K562 (cell line): ENCODE measurements at regions not wholly inside any gene's neighbourhood (a gene's known extent, or its start where the extent isn't known, plus 50 kb on each side); places are given as distances from the start of the nearest gene placed in this dataset.

ENCODE experiments used
- NR2F6 ChIP-seq: fragments of 450-650 bp; formaldehyde crosslinking; IDR thresholded peaks from 2 replicates; pipeline ENCODE4 v1.4.0; 2020; ENCODE audit warnings: mild to moderate bottlenecking
- POLR2A ChIP-seq: fragments of 450-650 bp; conservative IDR thresholded peaks from 2 replicates; pipeline ENCODE4 v1.6.1; 2016
- SRF ChIP-seq, 2 experiments: fragments of 250-450, 450-650 bp in 1 of 2; sonication (Bioruptor Pico) in 1 of 2; sonication (generic) in 1 of 2; formaldehyde crosslinking; IDR thresholded peaks; 2 replicates each; pipeline versions ENCODE4 v1.5.0 to v1.5.1; 2020 to 2022; ENCODE audit warnings: mild to moderate bottlenecking in 1 of 2, missing genetic modification reagents in 1 of 2
- ZZZ3 ChIP-seq: fragments of 450-650 bp; IDR thresholded peaks from 2 replicates; pipeline ENCODE4 v1.6.1; 2016; ENCODE audit warnings: antibody characterized with exemption, mild to moderate bottlenecking, moderate library complexity
- TF ChIP-seq, protein P1 (sequence below), 3 experiments: IDR thresholded peaks in 2 of 3; conservative IDR thresholded peaks in 1 of 3; 2 replicates each; pipeline ENCODE4 v1.5.1; 2011 to 2012; ENCODE audit warnings: low read length in 3 of 3, mild to moderate bottlenecking in 3 of 3, control low read depth in 2 of 3, improper control_type of control experiment in 1 of 3, inconsistent platforms in 1 of 3, low read depth in 1 of 3, mixed read lengths in 1 of 3, moderate library complexity in 1 of 3; ENCODE audit not compliant: insufficient read depth in 2 of 3

DNA sequence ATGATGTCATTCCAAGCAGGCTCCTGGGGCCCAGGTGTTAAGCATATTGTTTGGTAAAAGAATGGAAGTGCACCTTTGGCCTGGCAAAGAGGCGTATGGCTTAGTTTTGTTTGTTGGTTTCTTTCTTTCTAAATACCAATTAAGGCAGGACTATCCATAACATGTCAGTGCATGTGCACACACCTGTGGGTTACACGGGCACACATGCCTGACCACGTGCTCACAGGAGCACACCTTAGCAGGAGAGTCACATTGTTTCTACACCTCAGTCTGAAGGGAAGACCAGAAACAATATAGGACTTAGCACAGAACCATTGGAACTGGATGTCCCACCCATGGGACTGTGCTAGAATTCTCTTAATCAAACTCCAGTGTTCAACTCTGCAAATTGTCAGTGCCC, 127.8 kb downstream of the FBXO15 start:
- TF ChIP-seq POLR2A (no peak), SRF (CRISPR knock-in tag; IDR thresholded peaks at IDR 0.05) (no peak), ZZZ3 (no peak), NR2F6 (CRISPR knock-in tag) (no peak)
- TF ChIP-seq, protein P1, sequence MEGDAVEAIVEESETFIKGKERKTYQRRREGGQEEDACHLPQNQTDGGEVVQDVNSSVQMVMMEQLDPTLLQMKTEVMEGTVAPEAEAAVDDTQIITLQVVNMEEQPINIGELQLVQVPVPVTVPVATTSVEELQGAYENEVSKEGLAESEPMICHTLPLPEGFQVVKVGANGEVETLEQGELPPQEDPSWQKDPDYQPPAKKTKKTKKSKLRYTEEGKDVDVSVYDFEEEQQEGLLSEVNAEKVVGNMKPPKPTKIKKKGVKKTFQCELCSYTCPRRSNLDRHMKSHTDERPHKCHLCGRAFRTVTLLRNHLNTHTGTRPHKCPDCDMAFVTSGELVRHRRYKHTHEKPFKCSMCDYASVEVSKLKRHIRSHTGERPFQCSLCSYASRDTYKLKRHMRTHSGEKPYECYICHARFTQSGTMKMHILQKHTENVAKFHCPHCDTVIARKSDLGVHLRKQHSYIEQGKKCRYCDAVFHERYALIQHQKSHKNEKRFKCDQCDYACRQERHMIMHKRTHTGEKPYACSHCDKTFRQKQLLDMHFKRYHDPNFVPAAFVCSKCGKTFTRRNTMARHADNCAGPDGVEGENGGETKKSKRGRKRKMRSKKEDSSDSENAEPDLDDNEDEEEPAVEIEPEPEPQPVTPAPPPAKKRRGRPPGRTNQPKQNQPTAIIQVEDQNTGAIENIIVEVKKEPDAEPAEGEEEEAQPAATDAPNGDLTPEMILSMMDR (IDR thresholded peaks at IDR 0.05 in 2 of 3, conservative IDR thresholded peaks at IDR 0.05 in 1 of 3; ENCODE audit: insufficient read depth in 2 of 3, low read depth in 1 of 3, low read length in 3 of 3), result no peak
